Right lung (tissue), 2 donors: ENCODE measurements at regions not wholly inside any gene's neighbourhood (a gene's known extent, or its start where the extent isn't known, plus 50 kb on each side); places are given as distances from the start of the nearest gene placed in this dataset.
"Not testable (repeated sequence)": the region's sequence is repeated elsewhere in the genome, so short reads cannot be mapped to it uniquely, and the experiment has no call there.

Experiments
- DNase-seq, 2 donors: peaks; one replicate each; pipeline ENCODE4 v3.0.0-alpha.2; 2013

DNA sequence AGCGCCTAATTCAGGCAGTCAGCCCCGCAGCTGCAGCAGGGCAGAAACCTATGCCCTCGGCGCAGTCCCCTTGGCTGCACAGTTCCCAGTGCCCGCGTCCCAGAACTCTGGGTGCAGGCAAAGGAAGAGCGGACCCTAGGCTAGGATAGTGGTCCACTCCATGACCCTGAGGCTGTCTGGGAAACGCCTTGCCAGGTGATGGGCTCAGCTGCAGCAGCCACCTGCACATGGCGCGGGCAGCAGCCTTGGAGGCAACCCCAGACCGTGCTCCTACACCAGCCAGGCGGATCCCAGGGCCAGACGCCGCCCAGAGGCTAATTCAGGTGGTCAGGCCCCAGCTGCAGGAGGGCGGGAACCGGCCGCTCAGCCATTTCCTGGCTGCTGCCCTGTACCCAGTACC lies 83.0 kb downstream of the POTEC start:
- DNase-seq, result not testable (repeated sequence)

DNA sequence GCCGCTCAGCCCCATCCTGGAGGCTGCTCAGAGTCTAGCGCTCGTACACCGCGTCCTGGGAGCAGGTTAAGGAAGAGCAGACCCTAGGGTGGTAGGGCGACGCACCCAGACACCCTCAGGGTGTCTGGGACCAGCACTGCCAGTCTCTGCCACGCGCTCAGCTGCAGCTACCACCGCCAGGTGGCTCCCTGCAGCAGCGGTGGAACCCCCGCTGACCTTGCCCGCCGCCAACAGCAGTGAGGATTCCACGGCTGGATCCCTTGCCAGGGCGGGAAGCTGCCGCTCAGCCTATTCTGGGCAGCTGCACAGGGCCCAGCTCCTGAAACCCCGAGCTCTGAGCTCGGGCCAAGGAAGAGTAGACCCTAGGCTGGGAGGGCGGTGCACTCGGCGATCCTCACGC lies 83.6 kb downstream of the POTEC start:
- not testable (repeated sequence) for DNase-seq

GRCh38 chr18:14458009-14458945 lies 85.1 kb downstream of the POTEC start:
- DNase-seq, result not testable (repeated sequence)

GRCh38 chr18:14450637-14451009 lies 92.8 kb downstream of the POTEC start:
- DNase-seq, result not testable (repeated sequence)

GRCh38 chr18:14449995-14450636 lies 93.3 kb downstream of the POTEC start:
- peak; percentile 1 to 10 for DNase-seq

- DNase-seq, result not testable (repeated sequence)
Measured at GRCh38 chr18:14449062-14449461, 94.3 kb downstream of the POTEC start.

DNA sequence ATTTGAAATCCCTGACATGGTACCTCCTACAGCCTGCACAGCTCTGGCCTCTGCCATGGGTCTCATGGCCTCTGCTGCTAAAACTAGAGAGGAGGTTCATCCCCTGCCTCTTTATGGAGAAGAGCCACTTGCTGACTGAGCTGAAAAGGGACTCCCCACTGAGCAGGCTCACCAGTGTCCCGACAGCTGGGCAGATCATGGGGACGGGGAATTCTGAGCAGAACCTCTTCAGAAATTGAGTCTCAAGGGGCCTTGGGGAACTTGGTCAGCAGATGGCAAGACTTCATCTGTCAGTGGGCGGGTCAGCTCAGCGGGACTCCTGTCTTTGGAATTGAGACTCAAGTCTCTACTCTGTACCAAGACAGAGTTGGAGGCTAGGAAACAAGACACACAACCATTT lies 95.7 kb downstream of the POTEC start:
- DNase-seq, result not testable (repeated sequence)

DNA sequence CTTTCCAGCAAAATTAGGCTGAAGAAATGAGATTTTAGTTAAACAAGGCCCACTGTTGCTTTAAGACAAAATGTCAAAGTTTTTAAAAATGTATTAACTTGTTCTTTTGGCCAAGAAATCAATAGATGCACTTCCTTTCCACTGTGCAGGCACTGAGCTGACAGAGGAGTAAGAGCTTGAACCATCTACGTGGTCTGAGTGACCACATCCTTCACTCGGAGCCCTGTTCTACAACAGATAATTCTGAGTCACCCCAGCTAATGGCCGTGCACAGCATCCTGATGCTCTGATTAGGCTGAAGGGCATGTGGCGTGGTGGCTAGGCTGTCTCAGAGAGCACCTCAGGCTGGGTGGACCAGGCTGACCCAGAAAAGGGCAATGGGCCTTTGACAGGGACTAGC lies 107.9 kb downstream of the POTEC start:
- DNase-seq, result not testable (repeated sequence)

DNA sequence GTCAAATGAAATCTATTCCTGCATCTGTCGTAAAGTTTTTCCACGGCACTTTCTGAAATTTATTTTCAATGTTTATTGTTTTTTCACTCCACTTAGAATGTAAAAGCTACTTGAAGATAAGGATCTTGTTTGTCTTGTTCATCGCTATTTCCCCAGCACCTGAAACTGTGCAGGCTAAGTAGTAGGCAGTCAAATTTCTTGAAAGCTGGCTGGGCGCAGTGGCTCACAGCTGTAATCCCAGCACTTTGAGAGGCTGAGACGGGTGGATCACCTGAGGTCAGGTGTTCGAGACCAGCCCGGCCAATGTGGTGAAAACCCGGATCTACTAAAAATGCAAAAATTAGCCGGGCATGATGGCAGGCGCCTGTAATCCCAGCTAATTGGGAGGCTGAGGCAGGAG lies 111.0 kb downstream of the POTEC start:
- not testable (repeated sequence) for DNase-seq

DNA sequence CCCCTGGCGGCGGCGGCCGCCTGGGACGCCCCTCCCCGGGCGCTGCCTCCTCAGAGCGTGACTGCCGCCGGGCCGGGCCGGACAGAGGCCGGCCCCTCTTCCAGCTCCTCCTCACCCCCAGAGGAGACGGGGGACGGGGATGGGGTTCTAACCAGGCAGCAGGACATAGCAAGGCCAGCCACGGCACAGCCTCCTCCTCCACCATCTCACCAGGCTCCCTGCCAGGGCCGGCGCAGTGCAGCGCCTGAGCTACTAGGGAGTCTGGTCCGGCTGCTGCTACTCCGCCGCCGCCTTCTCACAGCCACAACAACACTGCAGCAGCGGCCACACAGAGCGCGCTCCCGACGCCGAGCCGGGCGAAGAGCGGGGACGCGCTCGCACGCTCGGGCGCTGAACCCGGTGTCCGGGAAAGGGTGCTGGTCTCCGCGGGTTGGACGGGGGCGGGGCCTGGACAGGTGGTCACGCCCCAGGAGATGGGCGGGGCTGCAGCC lies 112.3 kb downstream of the POTEC start:
- peak; percentile 11 to 23 for DNase-seq

DNA sequence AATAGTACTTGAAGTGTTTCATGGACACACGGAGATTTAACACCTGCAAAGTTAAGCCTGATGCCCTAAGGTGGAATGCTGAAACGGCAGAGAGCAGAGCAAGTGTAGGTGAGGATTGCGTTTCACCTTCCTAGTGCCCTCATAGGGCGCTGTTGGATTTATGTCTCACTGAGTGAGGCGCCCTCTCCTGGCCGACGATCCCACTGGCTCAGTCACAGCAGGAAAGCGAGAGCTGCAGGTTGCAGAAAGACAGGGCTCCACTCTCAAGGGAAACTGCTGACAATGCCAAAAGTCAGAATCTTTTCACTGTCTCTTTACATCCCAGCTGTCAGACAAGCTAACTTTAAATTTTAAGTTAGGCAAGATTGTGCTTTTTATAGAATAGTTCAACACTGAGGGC lies 127.6 kb downstream of the POTEC start:
- DNase-seq, result peak in 1 of 2 donors; percentile 1

GRCh38 chr18:14415399-14415798 lies 128.0 kb downstream of the POTEC start:
- DNase-seq, result not testable (repeated sequence)

- not testable (repeated sequence) for DNase-seq
Measured at GRCh38 chr18:14395533-14395932, 147.9 kb downstream of the POTEC start.

DNA sequence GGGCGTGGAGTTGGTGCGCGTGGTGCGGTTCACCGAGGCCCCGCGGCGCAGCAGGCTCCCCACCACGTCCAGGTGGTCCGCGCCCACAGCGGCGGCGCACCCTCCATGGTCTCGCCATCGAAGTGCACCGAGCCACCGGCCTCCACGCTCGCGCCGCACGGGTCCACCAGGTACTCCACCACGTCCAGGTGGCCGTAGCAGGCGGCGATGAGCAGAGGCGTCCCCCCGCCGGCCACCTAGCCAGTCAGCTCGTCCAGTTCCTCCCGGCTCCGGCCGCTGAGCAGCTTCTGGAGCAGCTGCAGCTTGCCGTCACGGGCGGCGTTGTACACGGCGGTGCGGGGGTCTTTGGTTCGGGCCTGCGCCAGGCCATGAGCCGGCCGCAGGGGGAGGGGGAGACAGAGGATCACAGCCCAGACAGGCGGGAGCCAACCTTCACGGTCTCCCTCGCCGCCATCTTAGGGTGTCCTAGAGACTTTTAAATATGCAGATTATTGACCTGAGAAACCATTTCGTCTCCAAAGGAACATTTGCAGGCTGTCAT lies 149.8 kb downstream of the POTEC start:
- not testable (repeated sequence) for DNase-seq

- not testable (repeated sequence) for DNase-seq
Measured at GRCh38 chr18:14392604-14393003, 150.8 kb downstream of the POTEC start.

GRCh38 chr18:14384961-14385360 lies 158.4 kb downstream of the POTEC start:
- DNase-seq, result not testable (repeated sequence)

DNA sequence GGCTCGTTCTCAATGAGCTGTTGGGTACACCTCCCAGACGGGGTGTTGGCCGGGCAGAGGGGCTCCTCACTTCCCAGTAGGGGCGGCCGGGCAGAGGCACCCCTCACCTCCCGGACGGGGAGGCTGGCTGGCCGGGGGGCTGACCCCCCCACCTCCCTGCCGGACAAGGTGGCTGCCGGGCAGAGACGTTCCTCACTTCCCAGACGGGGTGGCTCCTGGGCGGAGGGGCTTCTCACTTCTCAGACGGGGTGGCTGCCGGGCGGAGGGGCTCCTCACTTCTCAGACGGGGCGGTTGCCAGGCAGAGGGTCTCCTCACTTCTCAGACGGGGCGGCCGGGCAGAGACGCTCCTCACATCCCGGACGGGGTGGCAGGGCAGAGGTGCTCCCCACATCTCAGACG lies 160.7 kb downstream of the POTEC start:
- not testable (repeated sequence) for DNase-seq

GRCh38 chr18:14379489-14379888 lies 163.9 kb downstream of the POTEC start:
- DNase-seq, result not testable (repeated sequence)

DNA sequence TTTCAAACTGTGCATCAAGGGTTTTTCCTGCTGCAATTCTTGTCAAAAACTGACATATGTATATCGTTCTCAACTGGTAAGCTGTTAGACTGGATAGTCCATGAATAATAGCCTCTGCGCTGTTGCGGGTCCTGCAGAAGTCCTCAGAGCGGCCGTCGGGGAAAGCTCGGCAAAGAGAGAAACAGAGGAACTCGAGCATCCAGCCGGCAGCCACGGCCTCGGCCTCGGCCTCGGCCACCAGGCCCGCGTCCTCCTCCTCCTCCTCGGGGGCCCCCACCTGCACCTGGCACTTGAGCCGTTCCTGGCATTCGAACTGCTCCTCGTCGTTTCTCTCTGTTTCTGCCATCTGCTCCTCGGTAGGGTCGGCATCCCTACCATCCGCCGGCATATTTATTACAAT lies 165.0 kb downstream of the POTEC start:
- DNase-seq, result not testable (repeated sequence)

- DNase-seq, result not testable (repeated sequence)
Measured at GRCh38 chr18:14361346-14361745, 182.1 kb downstream of the POTEC start.

DNA sequence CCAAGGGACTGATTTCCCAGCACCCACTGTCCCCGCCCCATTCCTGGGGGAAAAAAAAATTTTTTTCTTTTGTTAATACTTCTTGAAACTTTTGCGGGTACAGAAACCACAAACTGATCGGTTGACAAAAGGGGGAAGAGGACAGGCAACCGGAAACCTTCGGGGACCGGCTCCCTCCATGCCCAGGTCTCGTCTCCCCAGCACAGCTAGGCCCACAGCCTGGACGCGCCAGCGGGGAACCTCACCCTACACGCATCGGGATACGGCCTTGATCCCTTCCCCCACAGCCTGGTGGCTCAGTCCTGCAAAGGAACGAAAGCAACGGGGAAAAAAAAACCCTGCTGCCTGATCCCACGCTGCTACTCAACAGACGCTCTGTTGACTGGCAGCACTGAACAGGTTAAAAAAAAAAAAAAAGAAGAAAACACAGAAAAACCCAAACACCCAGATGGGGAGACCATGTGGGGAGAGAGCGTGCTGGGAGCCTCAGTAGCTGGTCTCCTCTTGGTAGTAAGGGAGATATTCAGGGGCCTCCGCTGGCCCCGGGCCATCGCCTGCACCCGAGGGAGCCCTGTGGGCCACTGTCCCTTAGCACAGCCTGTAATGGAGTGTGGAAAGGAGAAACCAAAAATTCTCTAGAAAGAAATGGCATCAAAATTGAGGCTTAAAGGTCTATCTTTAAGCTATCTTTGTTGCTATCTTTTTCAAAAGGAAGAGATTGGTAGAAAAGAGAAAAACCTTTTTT lies 185.7 kb downstream of the POTEC start:
- DNase-seq, result not testable (repeated sequence)

- not testable (repeated sequence) for DNase-seq
Measured at GRCh38 chr18:14342170-14342569, 201.2 kb downstream of the POTEC start.
